ENCODE measurements at regions not wholly inside any gene's neighbourhood (a gene's known extent, or its start where the extent isn't known, plus 50 kb on each side); places are given as distances from the start of the nearest gene placed in this dataset.

DNA sequence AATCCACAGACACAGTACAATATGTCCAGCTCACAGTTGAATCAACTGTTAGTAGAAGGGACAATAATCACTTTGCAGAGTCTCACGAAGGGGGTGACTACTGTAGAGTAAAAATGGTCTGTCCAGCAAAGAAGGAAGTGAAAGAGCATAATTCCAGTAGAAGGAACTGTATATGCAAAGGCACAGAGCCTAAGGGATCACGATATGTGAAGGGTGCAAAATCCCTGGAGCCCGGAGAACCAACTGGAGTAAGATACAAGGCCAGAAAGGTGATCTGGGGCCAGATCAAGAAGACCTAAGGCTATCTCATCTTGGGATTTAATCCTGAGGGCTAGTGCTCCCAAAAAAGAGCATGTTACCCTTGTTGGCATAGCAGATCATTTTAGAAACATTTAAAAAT is 192.7 kb upstream of the LDB2 start:
- POLR2A ChIA-PET (ENCODE audit: low non-redundant PET), result no interaction called here
- CTCF ChIA-PET, result no interaction called here
- Histone ChIP-seq H3K4me3 (ENCODE audit: low read depth, low read length, poor library complexity, severe bottlenecking) (no peak overlapping the region), H3K9me3 (ENCODE audit: low read depth, low read length, poor library complexity, severe bottlenecking) (no peaks in the 10 kb centered on the region), H3K4me1 (ENCODE audit: insufficient read depth, low read length, poor library complexity, severe bottlenecking) (peaks cover 43% of the 10 kb centered on the region), H3K27ac (ENCODE audit: low read depth, low read length, poor library complexity, severe bottlenecking) (peak overlapping the region; percentile 56), H3K27me3 (replicated peaks; ENCODE audit: insufficient read depth, low read depth, low read length, poor library complexity) (no peaks in the 10 kb centered on the region), H3K36me3 (ENCODE audit: insufficient read depth, low read length, poor library complexity, severe bottlenecking) (no peaks in the 10 kb centered on the region)
- DNase-seq (ENCODE audit: low spot score), result no peak
- no peak for TF ChIP-seq EZH2 (IDR thresholded peaks at IDR 0.05; ENCODE audit: borderline replicate concordance, low read depth, low read length, poor library complexity, severe bottlenecking)
- TF ChIP-seq, protein P1, sequence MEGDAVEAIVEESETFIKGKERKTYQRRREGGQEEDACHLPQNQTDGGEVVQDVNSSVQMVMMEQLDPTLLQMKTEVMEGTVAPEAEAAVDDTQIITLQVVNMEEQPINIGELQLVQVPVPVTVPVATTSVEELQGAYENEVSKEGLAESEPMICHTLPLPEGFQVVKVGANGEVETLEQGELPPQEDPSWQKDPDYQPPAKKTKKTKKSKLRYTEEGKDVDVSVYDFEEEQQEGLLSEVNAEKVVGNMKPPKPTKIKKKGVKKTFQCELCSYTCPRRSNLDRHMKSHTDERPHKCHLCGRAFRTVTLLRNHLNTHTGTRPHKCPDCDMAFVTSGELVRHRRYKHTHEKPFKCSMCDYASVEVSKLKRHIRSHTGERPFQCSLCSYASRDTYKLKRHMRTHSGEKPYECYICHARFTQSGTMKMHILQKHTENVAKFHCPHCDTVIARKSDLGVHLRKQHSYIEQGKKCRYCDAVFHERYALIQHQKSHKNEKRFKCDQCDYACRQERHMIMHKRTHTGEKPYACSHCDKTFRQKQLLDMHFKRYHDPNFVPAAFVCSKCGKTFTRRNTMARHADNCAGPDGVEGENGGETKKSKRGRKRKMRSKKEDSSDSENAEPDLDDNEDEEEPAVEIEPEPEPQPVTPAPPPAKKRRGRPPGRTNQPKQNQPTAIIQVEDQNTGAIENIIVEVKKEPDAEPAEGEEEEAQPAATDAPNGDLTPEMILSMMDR (conservative IDR thresholded peaks at IDR 0.05; ENCODE audit: low read depth, low read length), result no peak
- BruUV-seq (replicated peaks), result no TSS peak
- intact Hi-C loops (cut with micrococcal nuclease; ENCODE audit: unreplicated experiment), result loop anchor here (5.0 to 10.0 kb wide), 3 partner anchors 174 to 446 kb away; no protein-coding TSS in a partner anchor

DNA sequence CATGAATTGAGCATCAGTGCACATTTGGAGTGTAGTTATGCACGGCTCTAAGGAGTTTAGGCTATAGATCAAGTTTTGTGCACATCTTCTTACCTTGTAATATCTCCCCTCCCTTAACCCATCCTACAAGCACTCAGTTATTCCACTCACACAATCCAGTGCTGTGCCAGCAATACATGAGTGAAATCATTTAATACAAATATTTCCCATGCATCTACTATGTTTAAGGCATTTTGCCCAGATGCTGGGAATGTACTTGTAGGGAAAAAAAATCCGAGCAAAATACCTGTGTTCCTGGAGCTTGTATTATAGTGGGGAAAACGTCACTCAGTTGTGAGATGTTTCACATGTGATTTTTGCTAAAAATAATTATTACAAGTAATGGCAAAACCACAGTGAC is 191.6 kb upstream of the LDB2 start:
- no peaks in the 10 kb centered on the region for H3K27me3 ChIP-seq (replicated peaks; ENCODE audit: insufficient read depth, low read depth, low read length, poor library complexity)
- no peaks in the 10 kb centered on the region for H3K9me3 ChIP-seq (ENCODE audit: low read depth, low read length, poor library complexity, severe bottlenecking)
- no peak overlapping the region for H3K4me3 ChIP-seq (ENCODE audit: low read depth, low read length, poor library complexity, severe bottlenecking)
- intact Hi-C loops (cut with micrococcal nuclease; ENCODE audit: unreplicated experiment), result loop anchor here (5.0 to 10.0 kb wide), 3 partner anchors 173 to 445 kb away; no protein-coding TSS in a partner anchor
- no peaks in the 10 kb centered on the region for H3K36me3 ChIP-seq (ENCODE audit: insufficient read depth, low read length, poor library complexity, severe bottlenecking)
- H3K4me1 ChIP-seq (ENCODE audit: insufficient read depth, low read length, poor library complexity, severe bottlenecking), result peaks cover 33% of the 10 kb centered on the region
- POLR2A ChIA-PET (ENCODE audit: low non-redundant PET), result no interaction called here
- no TSS peak for BruUV-seq (replicated peaks)
- no peak for TF ChIP-seq EZH2 (IDR thresholded peaks at IDR 0.05; ENCODE audit: borderline replicate concordance, low read depth, low read length, poor library complexity, severe bottlenecking)
- TF ChIP-seq, protein P1 (conservative IDR thresholded peaks at IDR 0.05; ENCODE audit: low read depth, low read length), result no peak
- CTCF ChIA-PET, result no interaction called here
- DNase-seq (ENCODE audit: low spot score), result no peak
- no peak overlapping the region for H3K27ac ChIP-seq (ENCODE audit: low read depth, low read length, poor library complexity, severe bottlenecking)

DNA sequence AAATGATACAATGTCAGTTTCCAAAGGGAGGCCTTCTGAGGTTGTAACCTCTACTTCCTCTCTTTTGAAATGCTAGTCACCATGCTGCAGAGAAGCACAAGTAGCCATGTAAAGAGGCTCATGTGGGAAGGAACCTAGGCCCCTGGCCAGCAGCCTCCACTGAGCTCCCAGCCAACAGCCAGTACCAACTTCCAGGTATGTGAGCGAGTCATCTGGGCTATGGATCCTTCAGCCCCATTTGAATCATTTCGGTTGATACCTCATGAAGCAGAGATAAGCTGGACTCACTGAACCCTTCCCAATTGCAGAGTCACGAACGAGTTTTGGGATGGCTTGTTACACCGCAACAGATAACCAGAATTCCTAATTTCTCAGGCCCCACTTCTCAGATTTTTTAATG is 187.0 kb upstream of the LDB2 start:
- H3K27me3 ChIP-seq (replicated peaks; ENCODE audit: insufficient read depth, low read depth, low read length, poor library complexity), result no peaks in the 10 kb centered on the region
- H3K4me3 ChIP-seq (ENCODE audit: low read depth, low read length, poor library complexity, severe bottlenecking), result no peak overlapping the region
- intact Hi-C loops (cut with micrococcal nuclease; ENCODE audit: unreplicated experiment), result no loop called here
- no peak overlapping the region for H3K27ac ChIP-seq (ENCODE audit: low read depth, low read length, poor library complexity, severe bottlenecking)
- POLR2A ChIA-PET (ENCODE audit: low non-redundant PET), result no interaction called here
- H3K9me3 ChIP-seq (ENCODE audit: low read depth, low read length, poor library complexity, severe bottlenecking), result no peaks in the 10 kb centered on the region
- no peak for TF ChIP-seq EZH2 (IDR thresholded peaks at IDR 0.05; ENCODE audit: borderline replicate concordance, low read depth, low read length, poor library complexity, severe bottlenecking)
- TF ChIP-seq, protein P1 (conservative IDR thresholded peaks at IDR 0.05; ENCODE audit: low read depth, low read length), result no peak
- no TSS peak for BruUV-seq (replicated peaks)
- H3K4me1 ChIP-seq (ENCODE audit: insufficient read depth, low read length, poor library complexity, severe bottlenecking), result peaks cover 7% of the 10 kb centered on the region
- no peaks in the 10 kb centered on the region for H3K36me3 ChIP-seq (ENCODE audit: insufficient read depth, low read length, poor library complexity, severe bottlenecking)
- DNase-seq (ENCODE audit: low spot score), result no peak
- CTCF ChIA-PET, result no interaction called here
